Hepatic stellate cell (primary cell): ENCODE measurements at regions not wholly inside any gene's neighbourhood (a gene's known extent, or its start where the extent isn't known, plus 50 kb on each side); places are given as distances from the start of the nearest gene placed in this dataset.
"Not testable (repeated sequence)": the region's sequence is repeated elsewhere in the genome, so short reads cannot be mapped to it uniquely, and the experiment has no call there.

Experiments
- DNase-seq: peaks from one replicate; pipeline ENCODE4 v3.0.0; 2011; ENCODE audit warnings: low spot score

- peak; percentile 36 for DNase-seq
These were observed 294.8 kb upstream of the KLF4 start for GRCh38 chr9:107784235-107784958.

DNA sequence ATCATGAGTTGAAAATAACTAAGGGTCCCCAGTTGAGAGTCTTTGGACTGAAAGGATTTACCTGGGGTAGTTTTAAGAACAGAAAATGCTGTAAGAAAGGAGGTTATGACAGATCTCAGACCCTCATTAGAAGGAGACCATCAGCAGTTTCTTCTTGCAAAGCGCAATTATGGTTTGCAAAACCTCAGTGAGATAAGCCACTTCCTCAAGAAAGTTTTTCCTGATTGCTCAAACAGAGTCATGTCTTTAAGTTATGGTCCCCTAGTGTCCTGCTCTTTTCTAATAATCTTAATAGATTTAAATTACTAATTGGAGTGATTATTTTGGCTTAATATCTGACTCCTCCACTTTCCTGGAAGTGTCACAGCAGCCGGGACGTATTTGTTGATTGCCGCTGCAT, 293.2 kb upstream of the KLF4 start:
- DNase-seq: no peak

DNA sequence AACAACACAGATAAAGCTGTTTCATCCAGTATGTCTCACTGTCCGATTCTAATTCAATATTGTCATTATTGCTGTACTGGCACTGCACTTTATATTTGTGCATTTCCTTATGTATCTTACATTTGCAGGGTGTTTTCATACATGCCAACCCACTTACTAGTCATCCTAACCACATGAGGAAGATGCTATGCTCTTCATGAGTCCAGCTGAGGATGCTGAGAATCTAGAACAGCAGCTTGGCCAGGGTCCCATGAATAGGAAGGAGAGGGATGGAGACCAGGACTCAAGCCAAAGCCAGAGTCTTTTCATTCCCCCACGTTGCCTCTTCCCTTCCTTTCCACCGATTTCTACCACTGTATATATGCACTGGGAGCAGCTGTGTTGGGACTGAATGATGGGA, 292.8 kb upstream of the KLF4 start:
- no peak for DNase-seq

DNA sequence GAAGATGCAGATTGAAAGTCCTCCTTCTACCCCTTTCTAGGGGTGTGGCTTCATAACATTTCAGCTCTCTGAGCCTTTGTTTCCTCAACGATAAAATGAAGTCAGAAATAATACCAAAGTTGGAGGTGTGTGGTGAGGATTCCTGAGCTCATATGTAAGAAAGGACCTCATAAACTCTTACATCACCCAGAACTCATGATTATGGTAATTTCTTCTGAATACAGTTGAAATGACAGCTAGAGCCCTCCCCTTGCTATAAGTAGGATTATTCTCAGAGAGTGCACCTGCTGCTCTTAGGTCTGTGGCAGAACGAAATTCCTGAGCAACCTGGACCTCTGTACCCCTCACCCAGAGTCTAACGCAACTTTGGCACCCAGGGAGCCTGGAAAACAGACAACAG, 291.4 kb upstream of the KLF4 start:
- DNase-seq: no peak

- no peak for DNase-seq
These were observed 290.2 kb upstream of the KLF4 start for GRCh38 chr9:107779731-107780130.

DNA sequence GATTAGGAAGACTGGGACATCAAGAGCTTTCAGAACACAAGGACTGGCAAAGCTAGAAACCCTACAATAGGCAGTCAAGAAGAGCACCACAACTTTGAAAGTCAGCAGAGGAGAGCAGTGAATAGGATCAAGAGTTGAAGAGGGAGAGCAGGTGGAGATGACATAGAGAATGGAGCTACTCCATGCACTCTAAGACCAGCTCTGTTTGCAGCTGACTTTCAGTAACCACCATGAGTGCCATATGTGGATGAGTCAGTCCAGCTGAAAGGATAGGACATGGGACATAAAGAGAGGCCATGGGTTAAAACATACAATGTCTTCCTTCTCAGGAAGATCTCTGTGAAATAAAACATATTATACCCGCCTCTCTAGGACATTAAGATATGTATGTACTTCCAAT, 289.1 kb upstream of the KLF4 start:
- no peak for DNase-seq

- DNase-seq: not testable (repeated sequence)
These were observed 284.5 kb upstream of the KLF4 start for GRCh38 chr9:107774099-107774498.

DNA sequence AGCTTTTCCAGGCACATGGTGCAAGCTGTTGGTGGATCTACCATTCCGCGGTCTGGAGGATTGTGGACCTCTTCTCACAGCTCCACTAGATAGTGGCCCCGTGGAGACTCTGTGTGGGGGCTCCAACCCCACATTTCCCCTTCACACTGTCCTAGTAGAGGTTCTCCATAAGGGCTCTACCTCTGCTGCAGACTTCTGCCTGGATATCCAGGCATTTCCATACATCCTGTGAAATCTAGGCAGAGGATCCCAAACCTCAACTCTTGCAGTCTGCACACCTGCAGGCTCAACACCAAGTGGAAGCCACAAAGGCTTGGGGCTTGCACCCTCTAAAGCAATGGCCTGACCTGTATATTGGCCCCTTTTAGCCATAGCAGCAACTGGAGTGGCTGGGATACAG, 283.4 kb upstream of the KLF4 start:
- DNase-seq: no peak

GRCh38 chr9:107770716-107771115, 281.1 kb upstream of the KLF4 start:
- DNase-seq: no peak

DNA sequence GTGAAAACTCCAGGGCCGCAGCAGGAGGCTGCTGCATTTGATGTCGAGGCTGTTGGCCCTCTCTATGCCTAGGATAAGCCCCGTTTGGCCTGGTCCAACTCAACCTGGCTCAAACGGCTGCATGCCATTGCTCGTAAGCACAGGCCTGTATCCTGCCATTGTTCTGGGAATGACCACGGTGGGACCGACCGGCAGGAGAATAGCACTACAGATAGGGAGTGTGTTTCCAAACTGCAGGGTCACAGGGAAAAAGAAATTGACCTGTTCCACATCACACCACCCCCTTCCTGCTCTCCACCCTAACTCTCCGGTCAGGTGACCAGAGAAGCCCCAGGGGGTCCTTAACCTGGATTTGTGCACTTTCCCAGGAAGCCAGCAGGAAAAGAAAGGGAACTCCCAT, 278.7 kb upstream of the KLF4 start:
- DNase-seq: no peak

GRCh38 chr9:107767711-107768110, 278.1 kb upstream of the KLF4 start:
- DNase-seq: no peak

DNA sequence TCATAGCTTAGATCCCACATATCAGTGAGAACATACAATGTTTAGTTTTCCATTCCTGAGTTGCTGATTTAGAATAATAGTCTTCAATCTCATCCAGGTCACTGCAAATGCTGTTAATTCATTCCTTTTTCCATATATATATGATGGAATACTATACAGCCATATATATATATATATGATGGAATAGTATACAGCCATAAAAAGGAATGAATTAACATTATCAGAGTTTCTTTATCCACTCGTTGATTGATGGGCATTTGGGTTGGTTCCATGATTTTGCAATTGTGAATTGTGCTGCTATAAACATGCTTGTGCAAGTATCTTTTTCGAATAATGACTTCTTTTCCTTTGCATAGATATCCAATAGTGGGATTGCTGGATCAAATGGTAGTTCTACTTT, 273.9 kb upstream of the KLF4 start:
- not testable (repeated sequence) for DNase-seq

DNA sequence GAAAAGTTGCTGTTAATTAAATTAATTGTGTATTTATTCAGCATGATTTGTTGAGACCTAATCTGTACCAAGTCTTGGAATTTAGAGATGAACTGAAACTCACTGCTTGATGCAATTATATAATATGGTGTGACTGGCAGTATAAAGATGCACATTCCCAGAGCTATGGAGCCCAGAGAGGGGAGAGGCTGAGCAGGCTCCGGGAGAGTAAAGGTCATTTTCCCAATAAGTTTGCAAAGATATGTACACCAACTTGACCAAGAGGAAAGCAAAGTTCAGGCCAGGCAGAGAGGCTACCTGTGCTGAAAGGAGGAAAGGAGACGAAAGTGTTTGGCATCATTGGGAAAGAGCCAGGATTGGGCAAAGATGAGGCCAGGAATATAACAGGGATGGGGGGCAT, 271.7 kb upstream of the KLF4 start:
- DNase-seq: no peak

DNA sequence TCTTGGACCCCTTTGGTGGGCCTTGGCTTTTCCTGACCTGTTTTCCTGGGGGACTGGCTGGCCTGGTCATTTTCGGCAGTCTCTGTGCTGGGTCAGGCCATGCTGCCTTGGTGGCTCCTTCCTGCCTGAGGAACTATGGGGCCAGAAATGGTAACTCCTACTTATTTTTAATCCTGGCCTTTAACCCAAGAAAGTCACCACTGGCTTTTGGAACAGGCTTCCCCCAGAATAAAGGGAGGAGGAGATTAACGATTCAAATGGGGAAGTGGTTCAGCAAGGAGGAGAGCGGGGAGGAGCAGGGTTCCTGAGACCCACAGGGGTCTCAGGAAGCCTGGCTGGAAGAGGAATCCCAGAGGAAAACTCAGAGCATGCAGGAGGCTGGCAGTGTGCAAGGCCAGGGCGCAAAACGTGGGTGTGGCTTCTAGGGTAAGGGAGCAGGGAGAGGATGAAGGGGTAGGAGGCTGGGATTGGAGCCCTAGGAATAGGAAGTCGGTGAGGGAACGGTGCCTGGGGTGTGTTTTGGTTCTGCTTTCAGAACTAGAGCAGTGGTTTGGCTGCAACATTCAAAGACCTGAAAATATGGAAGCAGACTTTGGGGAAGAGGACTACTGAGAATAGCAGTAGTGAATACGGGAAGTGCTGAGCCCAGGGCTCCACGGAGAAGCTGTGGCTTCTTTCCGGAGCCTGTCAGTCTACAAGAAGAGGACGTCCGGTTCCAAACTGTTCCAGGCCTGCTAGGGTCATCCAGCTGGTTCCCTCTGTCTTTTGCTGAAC, 271.1 kb upstream of the KLF4 start:
- no peak for DNase-seq

GRCh38 chr9:107759823-107760166, 270.2 kb upstream of the KLF4 start:
- DNase-seq: no peak

DNA sequence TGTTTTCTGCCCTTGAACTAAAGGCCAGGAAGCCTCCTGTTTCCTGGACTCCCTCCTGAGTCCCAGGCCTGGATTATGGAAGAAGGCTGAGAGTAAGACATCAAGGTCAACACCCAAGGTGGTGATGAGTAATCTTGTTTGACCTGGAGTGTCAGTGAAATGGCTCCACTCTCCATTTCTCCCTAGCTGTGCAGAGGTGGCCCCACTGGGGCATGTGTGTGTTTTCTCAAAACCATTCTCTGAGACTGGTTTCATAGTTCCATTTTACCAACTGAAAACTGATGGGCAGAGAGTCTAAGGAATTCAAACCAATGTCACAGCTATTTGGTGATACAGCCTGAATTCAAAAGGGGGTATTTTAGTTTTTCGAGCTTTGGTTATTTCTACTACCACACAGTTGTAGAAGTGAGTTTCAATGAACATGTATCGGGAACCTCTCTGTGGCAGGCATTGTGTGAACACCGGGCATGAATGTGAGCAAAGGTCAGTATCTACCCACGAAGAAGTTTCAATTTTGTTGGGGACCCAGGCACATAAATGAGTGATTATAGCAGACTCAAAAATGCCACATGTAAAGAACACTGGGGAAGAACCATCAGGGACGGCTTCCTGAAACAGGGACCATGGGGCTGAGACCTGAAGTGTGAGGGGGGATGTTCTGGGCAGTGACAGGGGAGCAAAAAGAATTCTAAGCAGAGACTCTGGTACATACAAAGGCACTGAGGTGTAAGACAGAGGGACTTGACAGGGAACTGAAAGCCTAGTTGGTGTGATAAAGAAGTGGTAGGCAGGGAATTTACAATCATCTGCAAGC, 269.6 kb upstream of the KLF4 start:
- DNase-seq: no peak

GRCh38 chr9:107756091-107756490, 266.5 kb upstream of the KLF4 start:
- no peak for DNase-seq

DNA sequence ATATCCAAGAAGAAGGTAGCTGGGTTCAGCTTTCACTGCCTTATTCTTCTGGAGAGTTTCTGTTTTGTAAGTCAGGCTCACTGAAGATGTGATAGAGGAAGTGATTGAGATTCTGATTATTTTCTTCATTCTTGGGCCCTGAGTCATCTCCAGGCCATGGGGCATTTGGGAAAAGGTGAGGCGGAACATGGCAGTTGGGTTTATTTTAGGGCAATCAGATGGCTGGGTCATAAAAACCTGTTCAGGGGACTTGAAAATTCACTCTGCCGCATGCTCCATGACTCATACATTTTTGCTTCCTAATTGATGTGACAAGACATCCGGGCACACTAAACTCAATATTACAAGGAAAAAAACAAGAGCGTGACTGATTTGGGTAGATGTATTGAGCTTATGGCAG, 265.7 kb upstream of the KLF4 start:
- DNase-seq: peak; percentile 27

GRCh38 chr9:107751567-107752210, 262.1 kb upstream of the KLF4 start:
- DNase-seq: peak; percentile 29

GRCh38 chr9:107750741-107751566, 261.4 kb upstream of the KLF4 start:
- peak; percentile 82 for DNase-seq

DNA sequence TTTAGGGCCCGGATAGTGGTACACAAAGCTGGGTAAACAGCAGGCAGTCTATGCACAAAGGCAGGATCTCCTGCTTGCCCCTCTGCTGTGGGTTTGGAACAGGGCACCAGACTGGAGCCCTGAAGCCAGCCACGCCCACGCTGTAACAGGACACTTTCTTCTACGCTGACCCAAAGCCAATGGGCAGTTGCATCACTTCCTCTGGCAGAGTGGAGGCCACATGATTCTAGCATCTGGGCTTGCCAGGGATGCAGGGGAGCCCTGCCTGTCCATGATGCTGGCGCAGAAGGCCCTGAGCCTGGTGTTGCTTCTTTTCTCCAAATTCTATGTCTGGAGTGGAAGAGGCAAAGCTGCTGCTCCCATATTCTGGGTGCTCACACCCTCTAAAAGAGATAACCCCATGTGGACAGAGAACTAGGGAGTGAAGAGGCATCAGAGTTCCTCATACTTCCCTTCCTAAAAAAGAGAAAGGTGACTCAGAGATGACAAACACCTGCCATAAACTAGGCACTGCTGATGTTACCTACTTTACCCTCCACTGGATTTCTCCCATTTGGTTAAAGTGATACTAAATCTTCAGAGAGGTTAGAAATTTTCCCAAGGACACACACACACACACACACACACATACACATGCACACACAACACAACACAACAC, 260.3 kb upstream of the KLF4 start:
- DNase-seq: peak; percentile 58
